ENCODE measurements at regions not wholly inside any gene's neighbourhood (a gene's known extent, or its start where the extent isn't known, plus 50 kb on each side); places are given as distances from the start of the nearest gene placed in this dataset.

- no peaks in the 10 kb centered on the region for H3K4me1 Mint-ChIP-seq (ENCODE audit: low read depth)
- peaks cover 13% of the 10 kb centered on the region for H3K27me3 Mint-ChIP-seq
- no peaks in the 10 kb centered on the region for H3K9me3 Mint-ChIP-seq
- H3K27ac Mint-ChIP-seq = no peak overlapping the region
- H3K36me3 Mint-ChIP-seq (ENCODE audit: low read depth) = no peaks in the 10 kb centered on the region
- POLR2A ChIA-PET = no interaction called here
- DNase-seq (no peak), ATAC-seq (no peak)
- H3K4me3 Mint-ChIP-seq = no peak overlapping the region
- CTCF ChIA-PET = interaction anchor here (0.7 to 1.2 kb wide), 3 partner anchors 26 to 430 kb away, joined by 3 read pairs; no protein-coding TSS in a partner anchor
- TF ChIP-seq, protein P1, sequence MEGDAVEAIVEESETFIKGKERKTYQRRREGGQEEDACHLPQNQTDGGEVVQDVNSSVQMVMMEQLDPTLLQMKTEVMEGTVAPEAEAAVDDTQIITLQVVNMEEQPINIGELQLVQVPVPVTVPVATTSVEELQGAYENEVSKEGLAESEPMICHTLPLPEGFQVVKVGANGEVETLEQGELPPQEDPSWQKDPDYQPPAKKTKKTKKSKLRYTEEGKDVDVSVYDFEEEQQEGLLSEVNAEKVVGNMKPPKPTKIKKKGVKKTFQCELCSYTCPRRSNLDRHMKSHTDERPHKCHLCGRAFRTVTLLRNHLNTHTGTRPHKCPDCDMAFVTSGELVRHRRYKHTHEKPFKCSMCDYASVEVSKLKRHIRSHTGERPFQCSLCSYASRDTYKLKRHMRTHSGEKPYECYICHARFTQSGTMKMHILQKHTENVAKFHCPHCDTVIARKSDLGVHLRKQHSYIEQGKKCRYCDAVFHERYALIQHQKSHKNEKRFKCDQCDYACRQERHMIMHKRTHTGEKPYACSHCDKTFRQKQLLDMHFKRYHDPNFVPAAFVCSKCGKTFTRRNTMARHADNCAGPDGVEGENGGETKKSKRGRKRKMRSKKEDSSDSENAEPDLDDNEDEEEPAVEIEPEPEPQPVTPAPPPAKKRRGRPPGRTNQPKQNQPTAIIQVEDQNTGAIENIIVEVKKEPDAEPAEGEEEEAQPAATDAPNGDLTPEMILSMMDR (IDR thresholded peaks at IDR 0.05) = no peak
- intact Hi-C loops (cut with micrococcal nuclease) = no loop called here
Observed at GRCh38 chr3:64464955-64465354, 222.8 kb downstream of the ADAMTS9 start.

DNA sequence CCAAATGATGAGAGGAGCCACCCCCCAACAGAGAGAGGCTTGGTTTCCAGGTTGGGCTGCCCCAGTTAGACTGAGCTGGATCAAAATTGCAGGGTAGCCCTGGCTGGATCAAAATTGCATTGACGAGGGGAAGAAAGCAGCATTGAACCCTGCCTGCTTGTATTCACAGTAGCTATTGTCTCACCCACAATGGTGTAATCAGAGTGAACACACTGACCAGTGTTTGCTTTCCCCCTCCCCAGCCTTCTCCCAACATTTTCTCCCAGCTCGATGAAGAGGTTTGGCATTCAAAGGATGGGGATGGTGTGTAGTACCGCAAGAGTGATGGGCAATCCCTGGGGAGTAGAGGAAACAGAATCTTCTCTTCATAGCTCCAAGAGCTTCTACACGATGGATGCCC, 223.8 kb downstream of the ADAMTS9 start:
- Mint-ChIP-seq H3K27me3 (peaks cover 11% of the 10 kb centered on the region), H3K9me3 (no peaks in the 10 kb centered on the region), H3K4me3 (no peak overlapping the region), H3K27ac (no peak overlapping the region), H3K36me3 (ENCODE audit: low read depth) (no peaks in the 10 kb centered on the region), H3K4me1 (ENCODE audit: low read depth) (no peaks in the 10 kb centered on the region)
- intact Hi-C loops (cut with micrococcal nuclease) = no loop called here
- ATAC-seq (no peak), DNase-seq (no peak)
- ChIA-PET CTCF (interaction anchor here (0.7 to 2.7 kb wide), 9 partner anchors 11 to 433 kb away, joined by 3 to 14 read pairs (median 4); no protein-coding TSS in a partner anchor), POLR2A (interaction anchor here (0.7 kb wide), 1 partner anchor 1000 kb away, joined by 3 read pairs; no protein-coding TSS in a partner anchor)
- TF ChIP-seq, protein P1 (IDR thresholded peaks at IDR 0.05) = no peak

GRCh38 chr3:64462203-64462602, 225.6 kb downstream of the ADAMTS9 start:
- Mint-ChIP-seq H3K4me1 (ENCODE audit: low read depth) (no peaks in the 10 kb centered on the region), H3K36me3 (ENCODE audit: low read depth) (no peaks in the 10 kb centered on the region), H3K9me3 (no peaks in the 10 kb centered on the region), H3K27me3 (peaks cover 12% of the 10 kb centered on the region), H3K4me3 (no peak overlapping the region), H3K27ac (no peak overlapping the region)
- CTCF ChIA-PET = interaction anchor here (1.2 to 2.7 kb wide), 2 partner anchors 22 to 105 kb away, joined by 3 to 14 read pairs; no protein-coding TSS in a partner anchor
- no peak for DNase-seq
- no peak for ATAC-seq
- TF ChIP-seq, protein P1 (IDR thresholded peaks at IDR 0.05) = no peak
- POLR2A ChIA-PET = interaction anchor here (0.6 kb wide), 1 partner anchor 603 kb away, joined by 3 read pairs; no protein-coding TSS in a partner anchor
- intact Hi-C loops (cut with micrococcal nuclease) = no loop called here

DNA sequence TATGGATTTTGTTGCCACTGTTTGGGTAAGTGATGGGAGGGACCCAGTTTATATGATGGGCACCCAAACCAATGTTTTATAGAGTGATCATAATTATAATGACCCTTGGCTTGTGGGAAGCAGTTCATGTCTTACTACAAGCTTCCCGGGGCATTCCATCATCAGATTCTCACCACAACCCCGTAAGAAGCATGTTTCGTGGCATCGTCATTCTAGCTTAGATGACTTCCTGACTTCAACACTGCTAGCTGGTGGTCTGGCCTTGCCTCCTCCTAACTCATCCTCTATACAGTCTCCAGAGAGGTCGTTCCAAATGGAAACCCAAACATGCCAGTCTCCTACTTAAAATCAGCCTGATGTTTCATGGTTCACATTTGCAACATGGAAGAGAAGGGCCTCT, 226.9 kb downstream of the ADAMTS9 start:
- H3K4me3 Mint-ChIP-seq = no peak overlapping the region
- TF ChIP-seq, protein P1 (IDR thresholded peaks at IDR 0.05) = no peak
- H3K36me3 Mint-ChIP-seq (ENCODE audit: low read depth) = no peaks in the 10 kb centered on the region
- H3K4me1 Mint-ChIP-seq (ENCODE audit: low read depth) = no peaks in the 10 kb centered on the region
- ChIA-PET CTCF (no interaction called here), POLR2A (no interaction called here)
- intact Hi-C loops (cut with micrococcal nuclease) = no loop called here
- ATAC-seq (no peak), DNase-seq (no peak)
- no peak overlapping the region for H3K27ac Mint-ChIP-seq
- no peaks in the 10 kb centered on the region for H3K9me3 Mint-ChIP-seq
- H3K27me3 Mint-ChIP-seq = peaks cover 13% of the 10 kb centered on the region

DNA sequence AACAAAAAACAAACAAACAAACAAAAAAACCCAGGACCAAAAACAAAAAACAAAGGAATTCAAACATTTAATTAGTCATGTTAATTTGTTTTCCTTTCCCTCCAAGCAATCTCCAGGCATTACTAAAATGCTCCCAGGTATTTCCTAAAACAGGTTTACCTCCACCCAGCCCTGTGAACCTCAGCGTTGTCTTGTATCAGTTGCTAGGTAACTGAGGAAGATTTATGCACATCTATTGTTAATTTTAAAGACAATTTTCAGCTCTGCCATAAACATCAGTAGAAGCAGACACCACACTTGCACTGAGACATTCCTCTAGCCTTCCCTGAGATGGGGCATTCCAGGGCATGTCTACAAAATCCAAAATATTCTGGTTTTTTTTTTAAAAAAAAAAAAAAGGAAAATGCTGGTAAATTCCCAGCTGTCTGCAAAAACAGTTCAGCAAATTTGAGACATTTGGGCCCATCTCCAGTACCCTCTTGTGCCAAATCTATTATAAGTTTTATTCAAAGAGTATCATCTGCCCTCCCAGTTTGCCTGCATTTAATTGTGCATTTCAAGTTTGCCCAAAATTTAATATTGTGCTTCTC, 227.6 kb downstream of the ADAMTS9 start:
- Mint-ChIP-seq H3K27me3 (peaks cover 15% of the 10 kb centered on the region), H3K9me3 (no peaks in the 10 kb centered on the region), H3K4me1 (ENCODE audit: low read depth) (no peaks in the 10 kb centered on the region), H3K27ac (no peak overlapping the region), H3K4me3 (no peak overlapping the region), H3K36me3 (ENCODE audit: low read depth) (no peaks in the 10 kb centered on the region)
- intact Hi-C loops (cut with micrococcal nuclease) = no loop called here
- POLR2A ChIA-PET = no interaction called here
- TF ChIP-seq, protein P1 (IDR thresholded peaks at IDR 0.05) = no peak
- DNase-seq (no peak), ATAC-seq (no peak)
- CTCF ChIA-PET = no interaction called here
